HUES6 (cell line): ENCODE measurements at regions not wholly inside any gene's neighbourhood (a gene's known extent, or its start where the extent isn't known, plus 50 kb on each side); places are given as distances from the start of the nearest gene placed in this dataset.
A peak's percentile ranks its signal among the peaks of the same experiment; 100 is the strongest.
"Not testable (repeated sequence)": the region's sequence is repeated elsewhere in the genome, so short reads cannot be mapped to it uniquely, and the experiment has no call there.

Experiments
- H3K27ac ChIP-seq: 2 replicates; pipeline ENCODE4 v1.7.0; 2013; ENCODE audit warnings: low read depth, mild to moderate bottlenecking, low read length, inconsistent platforms
- H3K27me3 ChIP-seq: 2 replicates; pipeline ENCODE4 v1.6.1; 2013; ENCODE audit warnings: low read length; ENCODE audit not compliant: control insufficient read depth, insufficient read depth
- H3K36me3 ChIP-seq: 2 replicates; pipeline ENCODE4 v1.6.1; 2013; ENCODE audit warnings: low read length; ENCODE audit not compliant: control insufficient read depth, insufficient read depth
- H3K4me1 ChIP-seq: 2 replicates; pipeline ENCODE4 v1.6.1; 2013; ENCODE audit warnings: low read length; ENCODE audit not compliant: control insufficient read depth, insufficient read depth
- H3K4me3 ChIP-seq: 2 replicates; pipeline ENCODE4 v1.5.1; 2013; ENCODE audit warnings: low read depth, low read length
- H3K9ac ChIP-seq: one replicate; pipeline ENCODE4 v1.6.1; 2013; ENCODE audit warnings: mild to moderate bottlenecking, low read length
- H3K9me3 ChIP-seq: 2 replicates; pipeline ENCODE4 v1.6.1; 2013; ENCODE audit warnings: low read depth, low read length; ENCODE audit not compliant: control insufficient read depth, insufficient read depth

GRCh38 chr12:70069221-70070105 is 173.8 kb upstream of the CNOT2 start:
- Histone ChIP-seq H3K27me3 (no peaks in the 10 kb centered on the region), H3K27ac (peak overlapping the region; percentile 1; the same call in 1 of the 2 replicates), H3K9ac (no peak overlapping the region), H3K36me3 (no peaks in the 10 kb centered on the region), H3K4me1 (peaks cover 28% of the 10 kb centered on the region), H3K9me3 (no peaks in the 10 kb centered on the region; the same call in 1 of the 2 replicates), H3K4me3 (no peak overlapping the region)

GRCh38 chr12:70070494-70071007 is 172.7 kb upstream of the CNOT2 start:
- Histone ChIP-seq H3K27ac (peak overlapping the region; percentile 1; the same call in 1 of the 2 replicates), H3K36me3 (no peaks in the 10 kb centered on the region), H3K4me3 (no peak overlapping the region), H3K9me3 (no peaks in the 10 kb centered on the region; the same call in 1 of the 2 replicates), H3K4me1 (peaks cover 28% of the 10 kb centered on the region), H3K27me3 (no peaks in the 10 kb centered on the region), H3K9ac (peak overlapping the region; percentile 12)

GRCh38 chr12:70074510-70074909 is 168.7 kb upstream of the CNOT2 start:
- no peak overlapping the region for H3K9ac ChIP-seq
- no peaks in the 10 kb centered on the region; the same call in 1 of the 2 replicates for H3K9me3 ChIP-seq
- no peaks in the 10 kb centered on the region for H3K27me3 ChIP-seq
- peaks cover 17% of the 10 kb centered on the region for H3K4me1 ChIP-seq
- no peak overlapping the region for H3K4me3 ChIP-seq
- H3K27ac ChIP-seq: no peak overlapping the region
- no peaks in the 10 kb centered on the region for H3K36me3 ChIP-seq

GRCh38 chr12:70077441-70077840 is 165.8 kb upstream of the CNOT2 start:
- Histone ChIP-seq H3K4me1 (peaks cover 4% of the 10 kb centered on the region; the same call in 1 of the 2 replicates), H3K36me3 (no peaks in the 10 kb centered on the region), H3K27me3 (no peaks in the 10 kb centered on the region), H3K27ac (no peak overlapping the region), H3K9ac (no peak overlapping the region), H3K9me3 (no peaks in the 10 kb centered on the region), H3K4me3 (no peak overlapping the region)

- Histone ChIP-seq H3K27me3 (no peaks in the 10 kb centered on the region), H3K27ac (no peak overlapping the region), H3K4me1 (peaks cover 4% of the 10 kb centered on the region; the same call in 1 of the 2 replicates), H3K9me3 (peaks cover 3% of the 10 kb centered on the region; the same call in 1 of the 2 replicates), H3K36me3 (no peaks in the 10 kb centered on the region), H3K9ac (no peak overlapping the region), H3K4me3 (no peak overlapping the region)
Observed at GRCh38 chr12:70078161-70078560, 165.1 kb upstream of the CNOT2 start.

GRCh38 chr12:70080566-70080965 is 162.7 kb upstream of the CNOT2 start:
- H3K36me3 ChIP-seq: no peaks in the 10 kb centered on the region
- no peaks in the 10 kb centered on the region for H3K4me1 ChIP-seq
- H3K27ac ChIP-seq: no peak overlapping the region
- H3K9ac ChIP-seq: no peak overlapping the region
- no peaks in the 10 kb centered on the region for H3K27me3 ChIP-seq
- H3K9me3 ChIP-seq: peaks cover 4% of the 10 kb centered on the region; the same call in 1 of the 2 replicates
- H3K4me3 ChIP-seq: no peak overlapping the region

- no peaks in the 10 kb centered on the region for H3K27me3 ChIP-seq
- no peaks in the 10 kb centered on the region for H3K36me3 ChIP-seq
- H3K9me3 ChIP-seq: peaks cover 4% of the 10 kb centered on the region; the same call in 1 of the 2 replicates
- H3K4me3 ChIP-seq: no peak overlapping the region
- no peak overlapping the region for H3K27ac ChIP-seq
- H3K4me1 ChIP-seq: no peaks in the 10 kb centered on the region
- no peak overlapping the region for H3K9ac ChIP-seq
Observed at GRCh38 chr12:70082997-70083676, 160.1 kb upstream of the CNOT2 start.

GRCh38 chr12:70083677-70084020 is 159.6 kb upstream of the CNOT2 start:
- H3K4me3 ChIP-seq: no peak overlapping the region
- H3K4me1 ChIP-seq: no peaks in the 10 kb centered on the region
- H3K9me3 ChIP-seq: peaks cover 4% of the 10 kb centered on the region; the same call in 1 of the 2 replicates
- H3K27ac ChIP-seq: no peak overlapping the region
- no peaks in the 10 kb centered on the region for H3K36me3 ChIP-seq
- H3K27me3 ChIP-seq: no peaks in the 10 kb centered on the region
- no peak overlapping the region for H3K9ac ChIP-seq

- not testable (repeated sequence) for H3K27ac ChIP-seq, H3K4me3 ChIP-seq, H3K4me1 ChIP-seq, H3K9ac ChIP-seq, H3K36me3 ChIP-seq, H3K27me3 ChIP-seq, H3K9me3 ChIP-seq
Observed at GRCh38 chr12:70086372-70086771, 156.9 kb upstream of the CNOT2 start.

- Histone ChIP-seq H3K27me3 (no peaks in the 10 kb centered on the region), H3K4me3 (no peak overlapping the region), H3K27ac (no peak overlapping the region), H3K9me3 (no peaks in the 10 kb centered on the region), H3K9ac (no peak overlapping the region), H3K4me1 (no peaks in the 10 kb centered on the region), H3K36me3 (no peaks in the 10 kb centered on the region)
Observed at GRCh38 chr12:70091021-70091521, 152.2 kb upstream of the CNOT2 start.

- Histone ChIP-seq H3K4me1 (no peaks in the 10 kb centered on the region), H3K27ac (no peak overlapping the region), H3K36me3 (no peaks in the 10 kb centered on the region), H3K4me3 (no peak overlapping the region), H3K27me3 (no peaks in the 10 kb centered on the region), H3K9ac (no peak overlapping the region), H3K9me3 (no peaks in the 10 kb centered on the region)
Observed at GRCh38 chr12:70094467-70094866, 148.8 kb upstream of the CNOT2 start.
